Urothelium cell line (cell line): ENCODE measurements at regions not wholly inside any gene's neighbourhood (a gene's known extent, or its start where the extent isn't known, plus 50 kb on each side); places are given as distances from the start of the nearest gene placed in this dataset.
A peak's percentile ranks its signal among the peaks of the same experiment; 100 is the strongest.

Experiments
- DNase-seq: peaks from one replicate; pipeline ENCODE4 v3.0.0; 2011; ENCODE audit warnings: low spot score, mixed read lengths
- FAIRE-seq: peaks from 2 replicates; lab custom pipeline; 2011; peaks lifted over from hg19 to GRCh38; lab: Jason Lieb, UNC

DNA sequence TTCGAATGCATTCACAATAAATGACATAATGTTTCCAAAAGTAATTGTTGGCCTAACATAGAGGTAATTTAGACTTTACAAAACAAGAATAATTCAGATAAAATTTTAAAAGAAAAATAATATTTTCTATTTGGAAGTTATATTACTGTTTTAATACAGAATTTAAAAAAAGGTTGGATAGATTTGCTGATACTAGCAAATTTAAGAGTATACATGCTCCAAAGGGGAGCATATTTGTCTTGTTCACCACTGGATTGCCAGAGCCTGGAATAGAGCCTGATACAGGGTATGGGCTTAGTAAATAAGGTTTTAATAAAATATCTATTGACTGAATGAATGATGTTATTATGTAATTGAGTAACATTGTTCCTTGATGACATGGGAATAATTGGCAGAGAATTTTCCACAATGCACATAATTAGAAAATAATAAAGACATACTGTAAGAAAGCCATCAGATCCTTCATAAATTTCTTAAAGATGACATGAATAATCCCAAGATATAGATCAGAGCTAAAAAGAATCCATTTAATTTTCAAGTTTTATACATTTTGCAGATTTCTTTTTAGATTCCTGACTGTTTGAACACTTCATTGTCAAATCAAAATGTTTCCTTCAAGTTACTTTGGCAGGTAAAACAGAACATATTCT, 305.3 kb downstream of the SLC6A15 start:
- DNase-seq (no peak), FAIRE-seq (no peak)

GRCh38 chr12:84605983-84606382, 306.6 kb downstream of the SLC6A15 start:
- FAIRE-seq (no peak), DNase-seq (no peak)

DNA sequence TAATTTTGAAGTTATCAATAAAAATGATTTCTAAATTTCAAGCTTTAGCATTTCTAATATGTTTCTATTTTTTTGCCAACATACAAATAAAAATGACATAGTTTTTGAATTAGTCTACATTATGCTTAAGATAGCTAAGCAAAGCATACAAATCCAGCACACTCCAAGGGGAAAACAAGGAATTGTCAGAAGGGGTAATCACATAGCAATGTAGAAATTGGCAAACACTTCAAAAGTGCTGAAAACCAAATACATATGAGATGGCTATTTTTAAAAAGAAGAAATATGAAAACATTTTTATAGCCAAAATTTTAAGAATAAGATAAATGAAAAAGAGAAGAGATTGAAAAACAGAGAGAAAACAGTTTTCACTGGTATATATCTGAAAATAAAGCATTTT, 308.0 kb downstream of the SLC6A15 start:
- no peak for FAIRE-seq
- no peak for DNase-seq

- no peak for FAIRE-seq
- DNase-seq = no peak
These were observed 308.9 kb downstream of the SLC6A15 start for GRCh38 chr12:84603484-84604248.

- FAIRE-seq = no peak
These were observed 311.1 kb downstream of the SLC6A15 start for GRCh38 chr12:84601483-84601882.

GRCh38 chr12:84599539-84599938, 313.1 kb downstream of the SLC6A15 start:
- FAIRE-seq (no peak), DNase-seq (peak; percentile 14)

More at GRCh38 chr12:84601483-84601882, 311.1 kb downstream of the SLC6A15 start:
- no peak for DNase-seq

GRCh38 chr12:84596266-84596665, 316.3 kb downstream of the SLC6A15 start:
- FAIRE-seq = no peak

GRCh38 chr12:84594157-84594556, 318.4 kb downstream of the SLC6A15 start:
- FAIRE-seq = no peak

More at GRCh38 chr12:84596266-84596665, 316.3 kb downstream of the SLC6A15 start:
- DNase-seq = no peak

GRCh38 chr12:84585776-84586395, 326.7 kb downstream of the SLC6A15 start:
- DNase-seq = no peak
- no peak for FAIRE-seq

More at GRCh38 chr12:84594157-84594556, 318.4 kb downstream of the SLC6A15 start:
- DNase-seq = no peak

GRCh38 chr12:84572196-84572595, 340.4 kb downstream of the SLC6A15 start:
- DNase-seq (no peak), FAIRE-seq (no peak)

GRCh38 chr12:84562331-84562730, 350.3 kb downstream of the SLC6A15 start:
- FAIRE-seq = no peak
- DNase-seq = no peak

DNA sequence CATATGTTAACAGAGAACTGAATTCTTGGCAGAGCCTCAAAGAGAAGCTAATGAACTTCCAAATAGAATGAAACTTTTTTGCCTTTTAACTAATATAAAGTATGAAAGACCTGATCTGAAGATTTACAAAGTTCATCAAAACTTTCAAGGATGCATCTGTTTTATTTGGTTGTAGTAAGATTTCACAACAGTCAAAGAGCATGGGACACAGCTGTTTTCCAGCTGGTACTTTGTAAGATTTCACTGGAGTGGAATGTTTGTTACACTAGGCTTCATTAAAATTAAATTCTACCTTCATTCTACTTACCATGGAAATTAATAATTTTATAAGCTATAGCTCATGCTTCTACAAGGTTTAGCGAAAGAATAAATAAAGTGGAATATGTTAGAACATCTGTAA, 351.2 kb downstream of the SLC6A15 start:
- FAIRE-seq (no peak), DNase-seq (no peak)

DNA sequence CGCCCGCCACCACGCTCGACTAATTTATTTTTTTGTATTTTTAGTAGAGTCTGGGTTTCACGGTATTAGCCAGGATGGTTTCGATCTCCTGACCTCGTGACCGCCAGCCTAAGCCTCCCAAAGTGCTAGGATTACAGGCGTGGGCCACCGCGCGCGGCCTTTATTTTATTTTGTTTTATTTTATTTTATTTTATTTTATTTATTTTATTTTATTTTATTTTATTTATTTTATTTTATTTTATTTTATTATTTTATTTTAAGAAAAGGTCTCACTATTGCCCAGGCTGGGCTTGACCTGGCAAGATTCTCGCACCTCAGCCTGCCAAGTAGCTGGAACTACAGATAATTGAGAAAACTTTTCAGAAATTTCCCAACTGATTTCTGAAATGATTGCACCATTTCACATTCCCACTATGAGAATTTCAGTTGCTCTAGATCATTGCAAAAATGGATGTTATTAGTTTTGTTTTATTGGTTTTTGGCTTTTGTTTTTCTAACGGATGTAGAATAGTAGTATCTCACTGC, 358.3 kb downstream of the SLC6A15 start:
- no peak for FAIRE-seq
- DNase-seq = no peak

GRCh38 chr12:84553331-84554117, 359.1 kb downstream of the SLC6A15 start:
- no peak for DNase-seq
- no peak for FAIRE-seq

- DNase-seq (no peak), FAIRE-seq (no peak)
These were observed 361.2 kb downstream of the SLC6A15 start for GRCh38 chr12:84551373-84551772.

GRCh38 chr12:84550518-84550917, 362.1 kb downstream of the SLC6A15 start:
- DNase-seq = no peak
- no peak for FAIRE-seq

GRCh38 chr12:84542289-84542688, 370.3 kb downstream of the SLC6A15 start:
- DNase-seq (no peak), FAIRE-seq (no peak)

GRCh38 chr12:84537666-84538065, 374.9 kb downstream of the SLC6A15 start:
- DNase-seq = no peak
- FAIRE-seq = no peak

DNA sequence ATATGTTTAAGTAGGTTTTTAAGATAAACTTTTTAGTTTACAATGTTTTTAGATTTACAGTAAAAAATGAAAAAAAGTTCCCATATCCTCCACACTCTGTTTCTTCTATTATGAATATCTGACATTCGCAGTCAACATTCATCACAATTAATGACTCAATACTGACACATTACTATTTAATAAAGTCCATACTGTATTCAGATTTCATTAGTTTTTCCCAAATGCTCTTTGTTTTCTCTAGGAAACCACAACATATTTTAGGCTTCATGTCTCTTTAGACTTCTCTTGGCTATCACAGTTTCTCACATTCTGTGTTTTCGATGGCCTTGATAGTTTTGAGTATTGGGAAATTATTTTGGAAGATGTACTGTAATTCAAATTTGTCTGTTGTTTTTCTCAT, 399.8 kb downstream of the SLC6A15 start:
- FAIRE-seq = no peak
- no peak for DNase-seq

GRCh38 chr12:84508851-84509260, 403.7 kb downstream of the SLC6A15 start:
- DNase-seq = no peak
- no peak for FAIRE-seq
